PC-9 (cell line): ENCODE measurements at regions not wholly inside any gene's neighbourhood (a gene's known extent, or its start where the extent isn't known, plus 50 kb on each side); places are given as distances from the start of the nearest gene placed in this dataset.
"Not testable (repeated sequence)": the region's sequence is repeated elsewhere in the genome, so short reads cannot be mapped to it uniquely, and the experiment has no call there.

ENCODE experiments used
- BruUV-seq: library from RNA; stranded (reverse); fragments of 400-500 nt; replicated peaks from 2 replicates; lab custom pipeline; 2021; lab: Mats Ljungman, UMichigan
- CTCF ChIA-PET: fragments of 300-600 bp; sonication (Branson Sonifier 250); formaldehyde crosslinking; loops from one replicate; lab custom pipeline; 2022; ENCODE audit warnings: antibody characterized with exemption; lab: Charles Lee
- POLR2A ChIA-PET: fragments of 300-600 bp; sonication (Branson Sonifier 250); formaldehyde crosslinking; loops from one replicate; lab custom pipeline; 2022; ENCODE audit warnings: antibody characterized with exemption; ENCODE audit not compliant: unreplicated experiment; lab: Charles Lee
- DNase-seq, 2 experiments: peaks; one replicate each; pipeline versions ENCODE4 v3.0.0 to v3.0.0-alpha.2; 2015 to 2022; ENCODE audit warnings: mixed read lengths in 1 of 2
- H2AFZ ChIP-seq: fragments of 200-600 bp; sonication (generic); 2 replicates; pipeline ENCODE4 v1.8.1; 2017; ENCODE audit warnings: antibody characterized with exemption
- H3F3A ChIP-seq: fragments of 200-600 bp; sonication (generic); 2 replicates; pipeline ENCODE4 v1.8.1; 2017; ENCODE audit warnings: antibody characterized with exemption, mild to moderate bottlenecking, low read depth; ENCODE audit not compliant: insufficient read depth
- H3K27ac ChIP-seq: fragments of 200-600 bp; sonication (generic); 2 replicates; pipeline ENCODE4 v1.6.1; 2016; ENCODE audit warnings: mixed run types
- H3K27me3 ChIP-seq: fragments of 200-600 bp; sonication (generic); 2 replicates; pipeline ENCODE4 v1.6.1; 2016; ENCODE audit warnings: low read depth, mixed run types; ENCODE audit not compliant: insufficient read depth
- H3K36me3 ChIP-seq: fragments of 200-600 bp; sonication (generic); 2 replicates; pipeline ENCODE4 v1.6.1; 2016; ENCODE audit warnings: low read depth, mixed run types
- H3K4me1 ChIP-seq: fragments of 200-600 bp; sonication (generic); replicated peaks from 2 replicates; pipeline ENCODE4 v1.6.1; 2016; ENCODE audit warnings: mixed run types; ENCODE audit not compliant: insufficient read depth
- H3K4me2 ChIP-seq: fragments of 200-600 bp; sonication (generic); 2 replicates; pipeline ENCODE4 v1.6.1; 2017; ENCODE audit warnings: mixed run types
- H3K4me3 ChIP-seq: fragments of 200-600 bp; sonication (generic); 2 replicates; pipeline ENCODE4 v1.6.1; 2016; ENCODE audit warnings: mixed run types
- H3K79me2 ChIP-seq: fragments of 200-600 bp; sonication (generic); 2 replicates; pipeline ENCODE4 v1.6.1; 2017; ENCODE audit warnings: low read depth, mixed run types
- H3K9me2 ChIP-seq: fragments of 200-600 bp; sonication (generic); 2 replicates; pipeline ENCODE4 v1.8.1; 2017; ENCODE audit warnings: mild to moderate bottlenecking; ENCODE audit not compliant: insufficient read depth
- H3K9me3 ChIP-seq: fragments of 200-600 bp; sonication (generic); 2 replicates; pipeline ENCODE4 v1.8.1; 2016; ENCODE audit warnings: low read depth; ENCODE audit not compliant: insufficient read depth
- H4K20me1 ChIP-seq: fragments of 200-600 bp; sonication (generic); 2 replicates; pipeline ENCODE4 v1.8.1; 2017; ENCODE audit not compliant: insufficient read depth
- EZH2 ChIP-seq: fragments of 200-600 bp; sonication (generic); IDR thresholded peaks from 2 replicates; pipeline ENCODE4 v1.8.0; 2017; ENCODE audit warnings: antibody characterized with exemption, low read depth
- intact Hi-C: fragments of 100-400 bp; cut with micrococcal nuclease; formaldehyde crosslinking; loops from one replicate; pipeline ENCODE4 v1.10.0; 2022; ENCODE audit not compliant: unreplicated experiment
- TF ChIP-seq, protein P1 (sequence below): fragments of 200-600 bp; sonication (generic); conservative IDR thresholded peaks from 2 replicates; pipeline ENCODE4 v1.6.1; 2017; ENCODE audit warnings: mixed run types, antibody characterized with exemption, mild to moderate bottlenecking, moderate library complexity

GRCh38 chr6:61538801-61539200 lies 747.2 kb downstream of the KHDRBS2 start:
- no peaks in the 10 kb centered on the region for H3K79me2 ChIP-seq
- TF ChIP-seq, protein P1, sequence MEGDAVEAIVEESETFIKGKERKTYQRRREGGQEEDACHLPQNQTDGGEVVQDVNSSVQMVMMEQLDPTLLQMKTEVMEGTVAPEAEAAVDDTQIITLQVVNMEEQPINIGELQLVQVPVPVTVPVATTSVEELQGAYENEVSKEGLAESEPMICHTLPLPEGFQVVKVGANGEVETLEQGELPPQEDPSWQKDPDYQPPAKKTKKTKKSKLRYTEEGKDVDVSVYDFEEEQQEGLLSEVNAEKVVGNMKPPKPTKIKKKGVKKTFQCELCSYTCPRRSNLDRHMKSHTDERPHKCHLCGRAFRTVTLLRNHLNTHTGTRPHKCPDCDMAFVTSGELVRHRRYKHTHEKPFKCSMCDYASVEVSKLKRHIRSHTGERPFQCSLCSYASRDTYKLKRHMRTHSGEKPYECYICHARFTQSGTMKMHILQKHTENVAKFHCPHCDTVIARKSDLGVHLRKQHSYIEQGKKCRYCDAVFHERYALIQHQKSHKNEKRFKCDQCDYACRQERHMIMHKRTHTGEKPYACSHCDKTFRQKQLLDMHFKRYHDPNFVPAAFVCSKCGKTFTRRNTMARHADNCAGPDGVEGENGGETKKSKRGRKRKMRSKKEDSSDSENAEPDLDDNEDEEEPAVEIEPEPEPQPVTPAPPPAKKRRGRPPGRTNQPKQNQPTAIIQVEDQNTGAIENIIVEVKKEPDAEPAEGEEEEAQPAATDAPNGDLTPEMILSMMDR: no peak
- no peak for TF ChIP-seq EZH2

DNA sequence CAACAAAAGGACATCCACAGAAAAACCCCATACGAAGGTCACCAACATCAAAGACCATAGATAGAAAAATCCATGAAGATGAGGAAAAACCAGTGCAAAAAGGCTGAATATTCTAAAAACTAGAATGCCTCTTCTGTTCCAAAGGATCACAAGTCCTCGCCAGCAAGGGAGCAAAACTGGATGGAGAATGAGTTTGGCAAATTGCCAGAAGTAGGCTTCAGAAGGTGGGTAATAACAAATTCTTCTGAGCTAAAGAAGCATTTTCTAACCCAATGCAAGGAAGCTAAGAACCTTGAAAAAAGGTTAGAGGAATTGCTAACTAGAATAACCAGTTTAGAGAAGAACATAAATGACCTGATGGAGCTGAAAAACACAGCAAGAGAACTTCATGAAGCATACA lies 753.3 kb downstream of the KHDRBS2 start:
- H3K36me3 ChIP-seq, CTCF ChIA-PET, H3K9me2 ChIP-seq, H2AFZ ChIP-seq, intact Hi-C loops, H3F3A ChIP-seq, DNase-seq, H3K27me3 ChIP-seq, BruUV-seq, H3K79me2 ChIP-seq, POLR2A ChIA-PET, H3K4me1 ChIP-seq, H3K4me2 ChIP-seq, H3K9me3 ChIP-seq, H3K4me3 ChIP-seq, H3K27ac ChIP-seq, H4K20me1 ChIP-seq: not testable (repeated sequence)

More at GRCh38 chr6:61538801-61539200, 747.2 kb downstream of the KHDRBS2 start:
- ChIA-PET CTCF (no interaction called here), POLR2A (no interaction called here)
- intact Hi-C loops: no loop called here
- Histone ChIP-seq H2AFZ (peak overlapping the region; percentile 24; the same call in 1 of the 2 replicates), H3K27ac (no peak overlapping the region), H3K9me3 (no peaks in the 10 kb centered on the region), H3K4me2 (no peak overlapping the region), H3K9me2 (no peaks in the 10 kb centered on the region), H3K27me3 (no peaks in the 10 kb centered on the region), H3K4me1 (no peaks in the 10 kb centered on the region), H4K20me1 (no peaks in the 10 kb centered on the region), H3F3A (no peaks in the 10 kb centered on the region), H3K36me3 (no peaks in the 10 kb centered on the region), H3K4me3 (no peak overlapping the region)
- DNase-seq: no peak
- no TSS peak for BruUV-seq
